K562 (cell line): ENCODE measurements at regions not wholly inside any gene's neighbourhood (a gene's known extent, or its start where the extent isn't known, plus 50 kb on each side); places are given as distances from the start of the nearest gene placed in this dataset.

ENCODE experiments used
- ATAC-seq: fragments of 200-7000 bp; cut with Tn5 transposase; 3 replicates; pipeline ENCODE4 v1.9.1; 2020; ENCODE audit warnings: moderate library complexity
- BruUV-seq: library from RNA; stranded (reverse); fragments of 400-500 nt; replicated peaks from 2 replicates; lab custom pipeline; 2021; lab: Mats Ljungman, UMichigan
- CTCF ChIA-PET: fragments of 300-600 bp; formaldehyde crosslinking; extraction: SDS; loops from one replicate; lab custom pipeline; 2021; ENCODE audit warnings: low intra/inter-chr PET ratio; lab: Yijun Ruan, JAX
- POLR2A ChIA-PET: fragments of 300-600, 350-650 bp; sonication (Branson Sonifier 250); formaldehyde crosslinking; extraction: SDS; loops from one replicate; lab custom pipeline; 2021; ENCODE audit warnings: antibody characterized with exemption, inconsistent platforms; lab: Yijun Ruan, JAX
- DNase-seq, 4 experiments: peaks; one replicate each; pipeline versions ENCODE4 v3.0.0 to v3.0.0-alpha.2; 2011 to 2018; ENCODE audit warnings: low spot score in 3 of 4, mixed read lengths in 3 of 4; ENCODE audit errors: extremely low read depth in 1 of 4
- FAIRE-seq: peaks from 2 replicates; lab custom pipeline; 2011; peaks lifted over from hg19 to GRCh38; lab: Jason Lieb, UNC
- H2AFZ ChIP-seq: 2 replicates; pipeline ENCODE4 v1.6.0; 2011; ENCODE audit warnings: low read depth, low read length, control low read depth, inconsistent platforms
- H3K27ac ChIP-seq: fragments of 200-600 bp; 3 replicates; pipeline ENCODE4 v1.8.0; 2011; ENCODE audit warnings: low read depth, mild to moderate bottlenecking, control low read depth, inconsistent platforms, low read length, moderate library complexity, mixed read lengths; ENCODE audit errors: extremely low read depth
- H3K27me3 ChIP-seq, 2 experiments: fragments of 300-600 bp in 1 of 2; 2 replicates in 1 of 2; 3 replicates in 1 of 2; pipeline versions ENCODE4 v1.6.0 to v1.8.0; 2011; ENCODE audit warnings: inconsistent platforms in 2 of 2, low read length in 2 of 2, mild to moderate bottlenecking in 1 of 2, mixed read lengths in 1 of 2, moderate library complexity in 1 of 2; ENCODE audit not compliant: control insufficient read depth in 2 of 2, insufficient read depth in 2 of 2
- H3K36me3 ChIP-seq: fragments of 300-600 bp; 3 replicates; pipeline ENCODE4 v1.8.0; 2011; ENCODE audit warnings: mild to moderate bottlenecking, low read length, inconsistent platforms; ENCODE audit not compliant: control insufficient read depth, insufficient read depth
- H3K4me1 ChIP-seq, 2 experiments: fragments of 200-600 bp in 1 of 2; replicated peaks in 1 of 2; 2 replicates in 1 of 2; 3 replicates in 1 of 2; pipeline versions ENCODE4 v1.5.1 to v1.8.0; 2011; ENCODE audit warnings: inconsistent platforms in 2 of 2, low read length in 2 of 2, mild to moderate bottlenecking in 1 of 2, mixed read lengths in 1 of 2, moderate library complexity in 1 of 2; ENCODE audit not compliant: control insufficient read depth in 2 of 2, insufficient read depth in 2 of 2
- H3K4me2 ChIP-seq: 2 replicates; pipeline ENCODE4 v1.6.1; 2011; ENCODE audit warnings: low read length, control low read depth, inconsistent platforms, mixed read lengths; ENCODE audit not compliant: insufficient read depth
- H3K4me3 ChIP-seq: fragments of 200-600 bp; sonication (generic), shearing (Covaris generic); 2 replicates; pipeline ENCODE4 v1.5.1; 2016; ENCODE audit warnings: control low read depth, inconsistent platforms
- H3K79me2 ChIP-seq: fragments of 200-600 bp; 3 replicates; pipeline ENCODE4 v1.8.0; 2011; ENCODE audit warnings: low read length, inconsistent platforms; ENCODE audit not compliant: control insufficient read depth, insufficient read depth
- H3K9ac ChIP-seq, 2 experiments: 2 replicates each; pipeline versions ENCODE4 v1.6.0 to v1.6.1; 2011; ENCODE audit warnings: low read depth in 2 of 2, low read length in 2 of 2, control low read depth in 1 of 2, inconsistent platforms in 1 of 2, mild to moderate bottlenecking in 1 of 2, mixed read lengths in 1 of 2; ENCODE audit not compliant: insufficient read depth in 1 of 2
- H3K9me1 ChIP-seq: one replicate; pipeline ENCODE4 v1.6.0; 2011; ENCODE audit warnings: inconsistent platforms, mild to moderate bottlenecking, low read length, moderate library complexity; ENCODE audit not compliant: control insufficient read depth, insufficient read depth
- H3K9me3 ChIP-seq: replicated peaks from 2 replicates; pipeline ENCODE4 v1.5.1; 2011; ENCODE audit warnings: low read depth, low read length, inconsistent platforms; ENCODE audit not compliant: control insufficient read depth, insufficient read depth
- H4K20me1 ChIP-seq: replicated peaks from 2 replicates; pipeline ENCODE4 v1.6.1; 2011; ENCODE audit warnings: low read length, inconsistent platforms, mixed read lengths; ENCODE audit not compliant: control insufficient read depth, insufficient read depth
- MGA ChIP-seq: fragments of 450-650 bp; IDR thresholded peaks from 2 replicates; pipeline ENCODE4 v1.6.1; 2016; ENCODE audit warnings: mild to moderate bottlenecking, moderate library complexity
- WGBS: fragments of 100-300 bp; shearing (Covaris generic); methylation state at CpG from one replicate; pipeline ENCODE4 v1.1.6; 2016; ENCODE audit warnings: low coverage, mixed read lengths; ENCODE audit not compliant: insufficient coverage; ENCODE audit errors: missing lambda C conversion rate; 5-methylcytosine and 5-hydroxymethylcytosine counted together
- in situ Hi-C: fragments of 300-500 bp; cut with MboI; formaldehyde crosslinking; loops from 4 replicates; pipeline ENCODE4 v1.15.0; 2018; ENCODE audit warnings: inconsistent platforms, mixed read lengths
- intact Hi-C: fragments of 100-400 bp; cut with micrococcal nuclease; formaldehyde crosslinking; loops from 2 replicates; pipeline ENCODE4 v1.14.2; 2022
- TF ChIP-seq, protein P1 (sequence below), 2 experiments: fragments of 450-650 bp; IDR thresholded peaks; 2 replicates each; pipeline ENCODE4 v1.6.1; 2016; ENCODE audit warnings: mild to moderate bottlenecking in 2 of 2, borderline replicate concordance in 1 of 2, low read depth in 1 of 2, moderate library complexity in 1 of 2

DNA sequence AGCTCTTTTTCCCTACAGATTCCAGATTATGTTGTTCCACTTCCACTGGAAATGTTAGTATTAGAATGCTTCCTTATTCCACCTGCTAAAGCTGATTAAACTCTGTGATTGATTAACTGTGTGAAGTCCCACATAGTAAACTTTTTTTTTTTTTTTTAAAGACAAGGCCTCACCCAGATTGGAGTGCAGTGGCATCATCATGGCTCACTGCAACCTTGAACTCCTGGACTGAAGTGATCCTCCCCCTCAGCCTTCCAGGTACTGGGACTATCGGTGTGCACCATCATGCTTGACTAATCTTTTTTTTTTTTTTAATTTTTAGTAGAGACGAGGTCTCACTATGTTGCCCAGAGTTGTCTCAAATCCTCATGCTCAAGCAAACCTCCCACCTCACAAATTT lies 108.5 kb upstream of the RBMS1 start:
- Histone ChIP-seq H3K27ac (no peak overlapping the region), H3K36me3 (no peaks in the 10 kb centered on the region), H3K4me1 (no peaks in the 10 kb centered on the region), H2AFZ (no peak overlapping the region), H3K27me3 (no peaks in the 10 kb centered on the region), H3K9ac (no peak overlapping the region), H3K79me2 (no peaks in the 10 kb centered on the region), H3K9me3 (no peaks in the 10 kb centered on the region), H3K4me3 (no peak overlapping the region), H3K9me1 (no peaks in the 10 kb centered on the region), H4K20me1 (no peaks in the 10 kb centered on the region), H3K4me2 (no peak overlapping the region)
- FAIRE-seq, result no peak
- POLR2A ChIA-PET, result no interaction called here
- ATAC-seq, result no peak
- DNase-seq, result no peak
- CTCF ChIA-PET, result no interaction called here
- intact Hi-C loops (no loop called here), in situ Hi-C loops (no loop called here)
- 4% methylated on average over 2 of the region's 2 CpGs for WGBS
- BruUV-seq, result no TSS peak
- no peak for TF ChIP-seq MGA
- TF ChIP-seq, protein P1, sequence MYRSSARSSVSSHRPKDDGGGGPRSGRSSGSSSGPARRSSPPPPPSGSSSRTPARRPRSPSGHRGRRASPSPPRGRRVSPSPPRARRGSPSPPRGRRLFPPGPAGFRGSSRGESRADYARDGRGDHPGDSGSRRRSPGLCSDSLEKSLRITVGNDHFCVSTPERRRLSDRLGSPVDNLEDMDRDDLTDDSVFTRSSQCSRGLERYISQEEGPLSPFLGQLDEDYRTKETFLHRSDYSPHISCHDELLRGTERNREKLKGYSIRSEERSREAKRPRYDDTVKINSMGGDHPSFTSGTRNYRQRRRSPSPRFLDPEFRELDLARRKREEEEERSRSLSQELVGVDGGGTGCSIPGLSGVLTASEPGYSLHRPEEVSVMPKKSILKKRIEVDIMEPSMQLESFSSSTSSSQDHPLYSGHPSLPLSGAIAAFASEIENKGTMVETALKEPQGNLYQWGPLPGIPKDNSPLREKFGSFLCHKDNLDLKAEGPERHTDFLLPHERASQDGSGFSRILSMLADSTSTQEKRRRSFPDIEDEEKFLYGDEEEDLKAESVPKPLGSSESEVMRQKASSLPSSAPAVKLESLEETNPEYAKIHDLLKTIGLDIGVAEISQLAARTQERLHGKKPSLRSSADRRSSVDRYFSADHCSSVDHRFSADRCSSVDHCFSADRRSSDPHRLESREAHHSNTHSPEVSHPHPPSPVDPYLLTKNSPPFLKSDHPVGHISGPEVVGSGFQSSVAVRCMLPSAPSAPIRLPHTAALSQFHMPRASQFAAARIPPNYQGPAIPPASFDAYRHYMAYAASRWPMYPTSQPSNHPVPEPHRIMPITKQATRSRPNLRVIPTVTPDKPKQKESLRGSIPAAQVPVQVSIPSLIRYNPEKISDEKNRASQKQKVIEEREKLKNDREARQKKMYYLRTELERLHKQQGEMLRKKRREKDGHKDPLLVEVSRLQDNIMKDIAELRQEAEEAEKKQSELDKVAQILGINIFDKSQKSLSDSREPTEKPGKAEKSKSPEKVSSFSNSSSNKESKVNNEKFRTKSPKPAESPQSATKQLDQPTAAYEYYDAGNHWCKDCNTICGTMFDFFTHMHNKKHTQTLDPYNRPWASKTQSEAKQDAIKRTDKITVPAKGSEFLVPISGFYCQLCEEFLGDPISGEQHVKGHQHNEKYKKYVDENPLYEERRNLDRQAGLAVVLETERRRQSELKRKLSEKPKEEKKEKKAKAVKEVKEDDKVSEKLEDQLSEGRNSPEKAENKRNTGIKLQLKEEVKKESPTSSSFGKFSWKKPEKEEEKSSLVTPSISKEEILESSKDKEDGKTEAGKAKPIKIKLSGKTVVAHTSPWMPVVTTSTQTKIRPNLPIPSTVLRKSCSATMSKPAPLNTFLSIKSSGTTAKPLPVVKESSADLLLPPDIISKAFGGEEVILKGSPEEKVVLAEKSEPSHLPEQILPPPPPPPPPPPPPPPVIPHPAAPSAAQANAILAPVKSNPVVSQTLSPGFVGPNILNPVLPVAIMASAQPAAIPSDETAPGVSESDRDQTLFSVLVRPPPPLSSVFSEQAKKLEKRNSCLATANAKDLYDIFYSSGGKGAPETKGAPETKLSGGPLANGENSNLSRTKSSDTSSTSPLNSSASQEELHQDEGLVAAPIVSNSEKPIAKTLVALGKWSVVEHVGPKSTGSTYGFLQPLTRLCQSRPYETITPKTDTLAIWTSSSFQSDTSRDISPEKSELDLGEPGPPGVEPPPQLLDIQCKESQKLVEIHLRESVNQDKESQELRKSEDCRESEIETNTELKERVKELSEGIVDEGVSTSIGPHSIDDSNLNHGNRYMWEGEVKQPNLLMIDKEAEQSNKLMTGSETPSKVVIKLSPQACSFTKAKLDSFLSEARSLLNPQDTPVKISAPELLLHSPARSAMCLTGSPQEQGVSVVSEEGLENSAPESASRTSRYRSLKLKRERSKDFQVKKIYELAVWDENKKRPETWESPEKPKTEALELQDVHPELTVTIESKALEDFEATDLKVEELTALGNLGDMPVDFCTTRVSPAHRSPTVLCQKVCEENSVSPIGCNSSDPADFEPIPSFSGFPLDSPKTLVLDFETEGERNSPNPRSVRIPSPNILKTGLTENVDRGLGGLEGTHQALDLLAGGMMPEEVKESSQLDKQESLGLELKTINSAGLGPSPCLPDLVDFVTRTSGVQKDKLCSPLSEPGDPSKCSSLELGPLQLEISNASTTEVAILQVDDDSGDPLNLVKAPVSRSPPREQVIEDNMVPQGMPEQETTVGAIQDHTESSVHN (IDR thresholded peaks at IDR 0.05; ENCODE audit: borderline replicate concordance in 1 of 2, low read depth in 1 of 2), result no peak
